Activated B cell treated with CpG ODN at 0.5 μM for 24 hours (primary cell): ENCODE measurements at regions not wholly inside any gene's neighbourhood (a gene's known extent, or its start where the extent isn't known, plus 50 kb on each side); places are given as distances from the start of the nearest gene placed in this dataset.

ENCODE experiments used
- ATAC-seq: fragments of 200-7000 bp; cut with Tn5 transposase; one replicate; pipeline ENCODE4 v1.10.0; 2021; ENCODE audit warnings: low read depth, mild to moderate bottlenecking, moderate library complexity
- CTCF ChIA-PET: fragments of 350-600 bp; sonication (Branson Sonifier 250); formaldehyde crosslinking; loops from one replicate; lab custom pipeline; 2021; ENCODE audit warnings: antibody characterized with exemption; lab: Charles Lee
- POLR2A ChIA-PET: fragments of 350-600 bp; sonication (Branson Sonifier 250); formaldehyde crosslinking; loops from one replicate; lab custom pipeline; 2021; ENCODE audit warnings: antibody characterized with exemption; lab: Charles Lee
- DNase-seq: peaks from one replicate; pipeline ENCODE4 v3.0.0; 2022
- H3K27ac Mint-ChIP-seq: one replicate; pipeline ENCODE4 v1.8.0; 2020; ENCODE audit warnings: mixed read lengths
- H3K27me3 Mint-ChIP-seq: one replicate; pipeline ENCODE4 v1.8.0; 2021; ENCODE audit warnings: mixed read lengths
- H3K36me3 Mint-ChIP-seq: one replicate; pipeline ENCODE4 v1.8.0; 2021; ENCODE audit warnings: low read depth, mixed read lengths
- H3K4me1 Mint-ChIP-seq: one replicate; pipeline ENCODE4 v1.8.0; 2021; ENCODE audit warnings: mixed read lengths
- H3K4me3 Mint-ChIP-seq: one replicate; pipeline ENCODE4 v1.8.0; 2020; ENCODE audit warnings: mild to moderate bottlenecking, mixed read lengths
- H3K9me3 Mint-ChIP-seq: one replicate; pipeline ENCODE4 v1.8.0; 2020; ENCODE audit warnings: mixed read lengths
- CTCF ChIP-seq: fragments of 200-600 bp; IDR thresholded peaks from one replicate; pipeline ENCODE4 v1.8.0; 2022; ENCODE audit warnings: antibody characterized with exemption, mild to moderate bottlenecking
- intact Hi-C: fragments of 100-400 bp; cut with micrococcal nuclease; formaldehyde crosslinking; loops from one replicate; pipeline ENCODE4 v1.15.1; 2024

DNA sequence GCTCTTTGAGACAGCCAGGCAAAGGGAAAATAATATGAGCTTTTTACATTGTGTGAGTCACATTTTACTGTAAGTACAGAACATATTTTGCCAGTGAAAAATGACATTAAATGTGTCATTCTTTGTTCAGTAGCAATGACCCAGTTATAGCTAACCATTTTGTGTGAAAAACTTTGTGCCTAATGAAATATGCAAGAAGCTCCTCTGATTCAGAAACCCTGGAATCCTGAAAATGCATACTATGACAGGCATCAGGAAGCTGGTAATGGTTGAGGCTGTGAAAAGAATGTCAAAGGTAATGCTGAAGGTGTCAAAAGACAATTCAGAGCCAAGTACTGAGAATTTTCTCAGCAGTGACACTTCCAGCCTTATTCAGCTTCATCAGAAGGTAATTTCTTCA is 549.5 kb upstream of the SMIM31 start:
- CTCF ChIA-PET: no interaction called here

GRCh38 chr4:164207460-164207859 is 546.5 kb upstream of the SMIM31 start:
- no peak for TF ChIP-seq CTCF
- ChIA-PET CTCF (no interaction called here), POLR2A (no interaction called here)
- no peak overlapping the region for H3K4me3 Mint-ChIP-seq
- H3K27me3 Mint-ChIP-seq: no peaks in the 10 kb centered on the region
- DNase-seq (no peak), ATAC-seq (no peak)
- intact Hi-C loops: no loop called here
- H3K4me1 Mint-ChIP-seq: no peaks in the 10 kb centered on the region
- H3K9me3 Mint-ChIP-seq: no peaks in the 10 kb centered on the region
- H3K36me3 Mint-ChIP-seq: no peaks in the 10 kb centered on the region
- H3K27ac Mint-ChIP-seq: no peak overlapping the region

More for the DNA sequence above, 549.5 kb upstream of the SMIM31 start:
- no peaks in the 10 kb centered on the region for H3K4me1 Mint-ChIP-seq
- H3K27me3 Mint-ChIP-seq: no peaks in the 10 kb centered on the region
- POLR2A ChIA-PET: no interaction called here
- no peak for TF ChIP-seq CTCF
- no peak overlapping the region for H3K27ac Mint-ChIP-seq
- intact Hi-C loops: no loop called here
- no peak overlapping the region for H3K4me3 Mint-ChIP-seq
- DNase-seq (no peak), ATAC-seq (no peak)
- H3K36me3 Mint-ChIP-seq: no peaks in the 10 kb centered on the region
- H3K9me3 Mint-ChIP-seq: no peaks in the 10 kb centered on the region

DNA sequence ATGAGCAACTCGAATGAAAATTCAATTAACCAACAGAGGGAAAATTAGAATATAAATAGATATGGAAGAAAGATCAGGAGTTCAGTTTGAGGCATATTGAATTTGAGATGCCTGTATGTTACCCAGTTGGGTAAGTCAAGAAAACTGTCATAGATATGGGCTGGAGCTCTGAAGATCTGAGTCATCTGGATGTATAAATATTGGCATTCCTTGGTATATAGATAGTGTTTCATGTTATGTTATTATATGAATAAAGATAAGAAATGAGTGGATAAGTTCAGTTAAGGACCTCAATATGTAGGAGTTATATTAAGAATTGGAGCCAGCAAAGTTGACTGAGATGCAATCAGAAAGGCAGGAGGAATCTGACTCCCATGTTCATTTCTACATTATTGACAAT is 543.6 kb upstream of the SMIM31 start:
- H3K4me1 Mint-ChIP-seq: no peaks in the 10 kb centered on the region
- TF ChIP-seq CTCF: no peak

GRCh38 chr4:164212134-164212533 is 541.8 kb upstream of the SMIM31 start:
- Mint-ChIP-seq H3K27me3 (no peaks in the 10 kb centered on the region), H3K9me3 (no peaks in the 10 kb centered on the region), H3K27ac (no peak overlapping the region), H3K36me3 (no peaks in the 10 kb centered on the region), H3K4me1 (no peaks in the 10 kb centered on the region), H3K4me3 (no peak overlapping the region)
- no peak for ATAC-seq
- ChIA-PET CTCF (no interaction called here), POLR2A (no interaction called here)
- intact Hi-C loops: no loop called here
- DNase-seq: no peak
- TF ChIP-seq CTCF: no peak

More for the DNA sequence above, 543.6 kb upstream of the SMIM31 start:
- no peaks in the 10 kb centered on the region for H3K9me3 Mint-ChIP-seq
- ChIA-PET POLR2A (no interaction called here), CTCF (interaction anchor here (0.6 kb wide), 1 partner anchor 23 kb away, joined by 3 read pairs; no protein-coding TSS in a partner anchor)
- no peak for DNase-seq
- no peak overlapping the region for H3K27ac Mint-ChIP-seq
- intact Hi-C loops: no loop called here
- no peak for ATAC-seq
- H3K27me3 Mint-ChIP-seq: no peaks in the 10 kb centered on the region
- H3K36me3 Mint-ChIP-seq: no peaks in the 10 kb centered on the region
- H3K4me3 Mint-ChIP-seq: no peak overlapping the region

GRCh38 chr4:164212714-164213113 is 541.2 kb upstream of the SMIM31 start:
- H3K9me3 Mint-ChIP-seq: no peaks in the 10 kb centered on the region
- H3K27me3 Mint-ChIP-seq: no peaks in the 10 kb centered on the region
- H3K27ac Mint-ChIP-seq: no peak overlapping the region
- H3K4me3 Mint-ChIP-seq: no peak overlapping the region
- DNase-seq: no peak
- CTCF ChIA-PET: no interaction called here
- TF ChIP-seq CTCF: no peak
- no peaks in the 10 kb centered on the region for H3K4me1 Mint-ChIP-seq
- no peaks in the 10 kb centered on the region for H3K36me3 Mint-ChIP-seq
- ATAC-seq: no peak
- POLR2A ChIA-PET: no interaction called here
- intact Hi-C loops: no loop called here
